ENCODE measurements at regions not wholly inside any gene's neighbourhood (a gene's known extent, or its start where the extent isn't known, plus 50 kb on each side); places are given as distances from the start of the nearest gene placed in this dataset.

DNA sequence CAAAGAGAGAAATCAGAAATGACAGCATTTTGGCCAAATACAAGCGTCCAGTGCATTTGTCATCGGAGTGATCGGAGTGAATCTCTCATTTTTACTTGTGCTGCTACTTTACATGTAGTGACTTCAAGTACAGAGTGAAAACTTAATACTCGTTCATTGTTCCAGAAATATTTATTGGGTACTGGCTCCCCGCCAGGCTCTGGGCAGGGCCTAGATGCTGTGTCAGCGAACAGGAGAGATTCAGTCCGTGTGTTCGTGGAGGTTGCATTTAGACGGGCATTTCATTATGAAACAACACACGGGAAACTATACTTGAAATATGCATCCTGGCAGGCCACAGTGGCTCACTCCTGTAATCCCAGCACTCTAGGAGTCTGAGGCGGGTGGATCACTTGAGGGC is 727.2 kb upstream of the RBFOX1 start:
- no peak for TF ChIP-seq TEAD4 (IDR thresholded peaks at IDR 0.05)
- no peak for TF ChIP-seq RAD21 (IDR thresholded peaks at IDR 0.05; ENCODE audit: low read depth)
- no peak for TF ChIP-seq YY1 (IDR thresholded peaks at IDR 0.05; ENCODE audit: low read depth)
- TF ChIP-seq, protein P1, sequence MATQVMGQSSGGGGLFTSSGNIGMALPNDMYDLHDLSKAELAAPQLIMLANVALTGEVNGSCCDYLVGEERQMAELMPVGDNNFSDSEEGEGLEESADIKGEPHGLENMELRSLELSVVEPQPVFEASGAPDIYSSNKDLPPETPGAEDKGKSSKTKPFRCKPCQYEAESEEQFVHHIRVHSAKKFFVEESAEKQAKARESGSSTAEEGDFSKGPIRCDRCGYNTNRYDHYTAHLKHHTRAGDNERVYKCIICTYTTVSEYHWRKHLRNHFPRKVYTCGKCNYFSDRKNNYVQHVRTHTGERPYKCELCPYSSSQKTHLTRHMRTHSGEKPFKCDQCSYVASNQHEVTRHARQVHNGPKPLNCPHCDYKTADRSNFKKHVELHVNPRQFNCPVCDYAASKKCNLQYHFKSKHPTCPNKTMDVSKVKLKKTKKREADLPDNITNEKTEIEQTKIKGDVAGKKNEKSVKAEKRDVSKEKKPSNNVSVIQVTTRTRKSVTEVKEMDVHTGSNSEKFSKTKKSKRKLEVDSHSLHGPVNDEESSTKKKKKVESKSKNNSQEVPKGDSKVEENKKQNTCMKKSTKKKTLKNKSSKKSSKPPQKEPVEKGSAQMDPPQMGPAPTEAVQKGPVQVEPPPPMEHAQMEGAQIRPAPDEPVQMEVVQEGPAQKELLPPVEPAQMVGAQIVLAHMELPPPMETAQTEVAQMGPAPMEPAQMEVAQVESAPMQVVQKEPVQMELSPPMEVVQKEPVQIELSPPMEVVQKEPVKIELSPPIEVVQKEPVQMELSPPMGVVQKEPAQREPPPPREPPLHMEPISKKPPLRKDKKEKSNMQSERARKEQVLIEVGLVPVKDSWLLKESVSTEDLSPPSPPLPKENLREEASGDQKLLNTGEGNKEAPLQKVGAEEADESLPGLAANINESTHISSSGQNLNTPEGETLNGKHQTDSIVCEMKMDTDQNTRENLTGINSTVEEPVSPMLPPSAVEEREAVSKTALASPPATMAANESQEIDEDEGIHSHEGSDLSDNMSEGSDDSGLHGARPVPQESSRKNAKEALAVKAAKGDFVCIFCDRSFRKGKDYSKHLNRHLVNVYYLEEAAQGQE (IDR thresholded peaks at IDR 0.05; ENCODE audit: low read depth): no peak
- no peak for TF ChIP-seq EP300 (IDR thresholded peaks at IDR 0.05; ENCODE audit: borderline replicate concordance)

Measured in Ishikawa (cell line).